Vagina (tissue), 2 donors: ENCODE measurements at regions not wholly inside any gene's neighbourhood (a gene's known extent, or its start where the extent isn't known, plus 50 kb on each side); places are given as distances from the start of the nearest gene placed in this dataset.

Source experiments
- DNase-seq, 2 donors: peaks; one replicate each; pipeline ENCODE4 v3.0.0-alpha.2; 2017; ENCODE audit errors: extremely low spot score in 2 of 2
- H3K27ac ChIP-seq: fragments of 200-600 bp; sonication (generic); one replicate; pipeline ENCODE4 v1.5.1; 2019
- H3K27me3 ChIP-seq: fragments of 200-600 bp; sonication (generic); one replicate; pipeline ENCODE4 v1.5.1; 2019
- H3K36me3 ChIP-seq, 2 donors: fragments of 200-600 bp; sonication (generic); one replicate each; pipeline ENCODE4 v1.5.1; 2017 to 2019
- H3K4me1 ChIP-seq: fragments of 200-600 bp; sonication (generic); one replicate; pipeline ENCODE4 v1.5.1; 2019
- H3K4me3 ChIP-seq, 2 donors: fragments of 200-600 bp; sonication (generic); 1 replicate in 1 of 2; 2 replicates in 1 of 2; pipeline ENCODE4 v1.5.1; 2016 to 2019
- H3K9me3 ChIP-seq: fragments of 200-600 bp; sonication (generic); one replicate; pipeline ENCODE4 v1.5.1; 2019
- CTCF ChIP-seq, 3 experiments: fragments of 450-650 bp in 2 of 3; fragments of 200-600 bp in 1 of 3; sonication (generic) in 1 of 3; IDR thresholded peaks; one replicate each; pipeline ENCODE4 v1.5.1; 2017 to 2019; ENCODE audit warnings: antibody characterized with exemption in 3 of 3, mild to moderate bottlenecking in 2 of 3, moderate library complexity in 2 of 3
- POLR2A ChIP-seq, 2 donors: fragments of 450-650 bp; IDR thresholded peaks; one replicate each; pipeline ENCODE4 v1.6.1; 2017; ENCODE audit warnings: antibody characterized with exemption in 2 of 2, mild to moderate bottlenecking in 2 of 2, moderate library complexity in 2 of 2
- POLR2AphosphoS5 ChIP-seq, 2 donors: sonication (generic); formaldehyde crosslinking; IDR thresholded peaks; one replicate each; pipeline ENCODE4 v1.9.0; 2017; ENCODE audit warnings: antibody characterized with exemption in 2 of 2, mild to moderate bottlenecking in 2 of 2, low read depth in 1 of 2; ENCODE audit not compliant: insufficient read depth in 1 of 2
- intact Hi-C: fragments of 100-400 bp; cut with DNase I; formaldehyde crosslinking; loops from one replicate; pipeline ENCODE4 v1.15.1; 2023

- TF ChIP-seq CTCF (IDR thresholded peaks at IDR 0.05) (no peak), POLR2AphosphoS5 (IDR thresholded peaks at IDR 0.05; ENCODE audit: insufficient read depth in 1 of 2, low read depth in 1 of 2) (no peak), POLR2A (IDR thresholded peaks at IDR 0.05) (no peak)
- DNase-seq = no peak
- Histone ChIP-seq H3K4me3 (no peak overlapping the region), H3K36me3 (no peaks in the 10 kb centered on the region), H3K27ac (no peak overlapping the region), H3K4me1 (no peaks in the 10 kb centered on the region), H3K27me3 (no peaks in the 10 kb centered on the region), H3K9me3 (no peaks in the 10 kb centered on the region)
- intact Hi-C loops = no loop called here
Measured at GRCh38 chr5:37984300-37984699, 144.5 kb upstream of the GDNF start.

GRCh38 chr5:37983463-37983862, 143.6 kb upstream of the GDNF start:
- no peaks in the 10 kb centered on the region for H3K27me3 ChIP-seq
- TF ChIP-seq POLR2A (IDR thresholded peaks at IDR 0.05) (no peak), POLR2AphosphoS5 (IDR thresholded peaks at IDR 0.05; ENCODE audit: insufficient read depth in 1 of 2, low read depth in 1 of 2) (no peak), CTCF (IDR thresholded peaks at IDR 0.05) (no peak)
- no peak for DNase-seq
- H3K4me1 ChIP-seq = no peaks in the 10 kb centered on the region
- no peak overlapping the region for H3K4me3 ChIP-seq
- H3K9me3 ChIP-seq = no peaks in the 10 kb centered on the region
- intact Hi-C loops = no loop called here
- no peaks in the 10 kb centered on the region for H3K36me3 ChIP-seq
- no peak overlapping the region for H3K27ac ChIP-seq

GRCh38 chr5:37979559-37979958, 139.7 kb upstream of the GDNF start:
- no peak for DNase-seq
- intact Hi-C loops = no loop called here
- no peak overlapping the region for H3K4me3 ChIP-seq
- no peaks in the 10 kb centered on the region for H3K4me1 ChIP-seq
- H3K9me3 ChIP-seq = no peaks in the 10 kb centered on the region
- H3K27ac ChIP-seq = no peak overlapping the region
- H3K36me3 ChIP-seq = no peaks in the 10 kb centered on the region
- no peaks in the 10 kb centered on the region for H3K27me3 ChIP-seq
- no peak for TF ChIP-seq POLR2AphosphoS5 (IDR thresholded peaks at IDR 0.05; ENCODE audit: insufficient read depth in 1 of 2, low read depth in 1 of 2)
- TF ChIP-seq POLR2A (IDR thresholded peaks at IDR 0.05) = no peak
- TF ChIP-seq CTCF (IDR thresholded peaks at IDR 0.05) = no peak

DNA sequence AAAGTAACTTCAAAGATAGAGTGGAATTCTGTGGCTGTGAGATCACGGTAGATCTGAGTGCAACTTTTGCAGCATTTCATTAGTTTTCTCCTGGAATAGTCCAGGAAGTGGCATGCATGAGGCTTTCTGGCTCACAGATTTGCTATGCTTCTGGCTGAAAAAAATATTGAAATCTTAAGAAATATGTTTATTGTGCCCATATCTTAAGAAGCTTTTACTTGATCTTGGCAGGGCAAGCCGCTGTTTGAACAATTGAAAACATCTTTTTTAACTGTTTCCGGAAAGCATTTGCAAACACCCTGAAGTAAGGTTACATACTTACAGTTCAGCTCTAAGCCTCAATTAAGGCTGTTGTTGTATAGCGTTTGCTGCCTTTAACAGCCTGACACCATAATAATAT, 135.7 kb upstream of the GDNF start:
- Histone ChIP-seq H3K36me3 (no peaks in the 10 kb centered on the region), H3K27ac (no peak overlapping the region), H3K4me3 (no peak overlapping the region), H3K4me1 (no peaks in the 10 kb centered on the region), H3K9me3 (no peaks in the 10 kb centered on the region), H3K27me3 (no peaks in the 10 kb centered on the region)
- intact Hi-C loops = no loop called here
- no peak for TF ChIP-seq POLR2A (IDR thresholded peaks at IDR 0.05)
- TF ChIP-seq CTCF (IDR thresholded peaks at IDR 0.05) = no peak
- no peak for TF ChIP-seq POLR2AphosphoS5 (IDR thresholded peaks at IDR 0.05; ENCODE audit: insufficient read depth in 1 of 2, low read depth in 1 of 2)
- no peak for DNase-seq

GRCh38 chr5:37971483-37972024, 131.7 kb upstream of the GDNF start:
- TF ChIP-seq POLR2AphosphoS5 (IDR thresholded peaks at IDR 0.05; ENCODE audit: insufficient read depth in 1 of 2, low read depth in 1 of 2) (no peak), POLR2A (IDR thresholded peaks at IDR 0.05) (no peak), CTCF (IDR thresholded peaks at IDR 0.05) (no peak)
- no peaks in the 10 kb centered on the region for H3K27me3 ChIP-seq
- no peaks in the 10 kb centered on the region for H3K9me3 ChIP-seq
- DNase-seq = no peak
- intact Hi-C loops = no loop called here
- H3K27ac ChIP-seq = no peak overlapping the region
- H3K4me3 ChIP-seq = no peak overlapping the region
- H3K4me1 ChIP-seq = no peaks in the 10 kb centered on the region
- H3K36me3 ChIP-seq = no peaks in the 10 kb centered on the region
